ENCODE measurements at regions not wholly inside any gene's neighbourhood (a gene's known extent, or its start where the extent isn't known, plus 50 kb on each side); places are given as distances from the start of the nearest gene placed in this dataset.
"Not testable (repeated sequence)": the region's sequence is repeated elsewhere in the genome, so short reads cannot be mapped to it uniquely, and the experiment has no call there.

- intact Hi-C loops (cut with DNase I) = no loop called here
- TF ChIP-seq CTCF (IDR thresholded peaks at IDR 0.05) = no peak
- Histone ChIP-seq H3K4me1 (no peaks in the 10 kb centered on the region), H3K4me3 (no peak overlapping the region), H3K27ac (no peak overlapping the region), H3K9me3 (no peaks in the 10 kb centered on the region), H3K36me3 (no peaks in the 10 kb centered on the region), H3K27me3 (ENCODE audit: low read depth) (no peaks in the 10 kb centered on the region)
- no peak for ATAC-seq
- DNase-seq = no peak
Observed at GRCh38 chr13:103615771-103616170, 549.6 kb upstream of the SLC10A2 start.

GRCh38 chr13:103614761-103615160, 548.5 kb upstream of the SLC10A2 start:
- Histone ChIP-seq H3K36me3 (no peaks in the 10 kb centered on the region), H3K27me3 (ENCODE audit: low read depth) (no peaks in the 10 kb centered on the region), H3K4me3 (no peak overlapping the region), H3K9me3 (no peaks in the 10 kb centered on the region), H3K4me1 (no peaks in the 10 kb centered on the region), H3K27ac (no peak overlapping the region)
- ATAC-seq (no peak), DNase-seq (no peak)
- TF ChIP-seq CTCF (IDR thresholded peaks at IDR 0.05) = no peak
- intact Hi-C loops (cut with DNase I) = no loop called here

GRCh38 chr13:103607995-103608394, 541.8 kb upstream of the SLC10A2 start:
- DNase-seq = no peak
- Histone ChIP-seq H3K9me3 (no peaks in the 10 kb centered on the region), H3K27ac (no peak overlapping the region), H3K36me3 (no peaks in the 10 kb centered on the region), H3K27me3 (ENCODE audit: low read depth) (no peaks in the 10 kb centered on the region), H3K4me1 (no peaks in the 10 kb centered on the region), H3K4me3 (no peak overlapping the region)
- no peak for TF ChIP-seq CTCF (IDR thresholded peaks at IDR 0.05)
- no peak for ATAC-seq
- intact Hi-C loops (cut with DNase I) = no loop called here

GRCh38 chr13:103605546-103606326, 539.5 kb upstream of the SLC10A2 start:
- peak in 1 of 2 donors; percentile 32 for ATAC-seq
- intact Hi-C loops (cut with DNase I) = no loop called here

GRCh38 chr13:103599870-103600269, 533.7 kb upstream of the SLC10A2 start:
- intact Hi-C loops (cut with DNase I); H3K4me3 ChIP-seq; H3K27me3 ChIP-seq (ENCODE audit: low read depth); H3K4me1 ChIP-seq; H3K27ac ChIP-seq; H3K9me3 ChIP-seq; DNase-seq; ATAC-seq; H3K36me3 ChIP-seq: not testable (repeated sequence)

More at GRCh38 chr13:103605546-103606326, 539.5 kb upstream of the SLC10A2 start:
- TF ChIP-seq CTCF (IDR thresholded peaks at IDR 0.05) = no peak
- no peaks in the 10 kb centered on the region for H3K4me1 ChIP-seq
- no peak overlapping the region for H3K27ac ChIP-seq
- no peak for DNase-seq
- no peaks in the 10 kb centered on the region for H3K9me3 ChIP-seq
- no peaks in the 10 kb centered on the region for H3K36me3 ChIP-seq
- no peaks in the 10 kb centered on the region for H3K27me3 ChIP-seq (ENCODE audit: low read depth)
- no peak overlapping the region for H3K4me3 ChIP-seq

GRCh38 chr13:103598671-103599070, 532.5 kb upstream of the SLC10A2 start:
- Histone ChIP-seq H3K36me3 (no peaks in the 10 kb centered on the region), H3K4me3 (no peak overlapping the region), H3K27me3 (ENCODE audit: low read depth) (no peaks in the 10 kb centered on the region), H3K4me1 (no peaks in the 10 kb centered on the region), H3K27ac (no peak overlapping the region), H3K9me3 (no peaks in the 10 kb centered on the region)
- intact Hi-C loops (cut with DNase I) = no loop called here
- ATAC-seq (no peak), DNase-seq (no peak)
- TF ChIP-seq CTCF (IDR thresholded peaks at IDR 0.05) = no peak
